ENCODE measurements at regions not wholly inside any gene's neighbourhood (a gene's known extent, or its start where the extent isn't known, plus 50 kb on each side); places are given as distances from the start of the nearest gene placed in this dataset.
"Not testable (repeated sequence)": the region's sequence is repeated elsewhere in the genome, so short reads cannot be mapped to it uniquely, and the experiment has no call there.

GRCh38 chr13:93036380-93036779, 190.2 kb upstream of the GPC6 start:
- H3K36me3 ChIP-seq: no peaks in the 10 kb centered on the region
- intact Hi-C loops (cut with DNase I): no loop called here
- TF ChIP-seq, protein P1, sequence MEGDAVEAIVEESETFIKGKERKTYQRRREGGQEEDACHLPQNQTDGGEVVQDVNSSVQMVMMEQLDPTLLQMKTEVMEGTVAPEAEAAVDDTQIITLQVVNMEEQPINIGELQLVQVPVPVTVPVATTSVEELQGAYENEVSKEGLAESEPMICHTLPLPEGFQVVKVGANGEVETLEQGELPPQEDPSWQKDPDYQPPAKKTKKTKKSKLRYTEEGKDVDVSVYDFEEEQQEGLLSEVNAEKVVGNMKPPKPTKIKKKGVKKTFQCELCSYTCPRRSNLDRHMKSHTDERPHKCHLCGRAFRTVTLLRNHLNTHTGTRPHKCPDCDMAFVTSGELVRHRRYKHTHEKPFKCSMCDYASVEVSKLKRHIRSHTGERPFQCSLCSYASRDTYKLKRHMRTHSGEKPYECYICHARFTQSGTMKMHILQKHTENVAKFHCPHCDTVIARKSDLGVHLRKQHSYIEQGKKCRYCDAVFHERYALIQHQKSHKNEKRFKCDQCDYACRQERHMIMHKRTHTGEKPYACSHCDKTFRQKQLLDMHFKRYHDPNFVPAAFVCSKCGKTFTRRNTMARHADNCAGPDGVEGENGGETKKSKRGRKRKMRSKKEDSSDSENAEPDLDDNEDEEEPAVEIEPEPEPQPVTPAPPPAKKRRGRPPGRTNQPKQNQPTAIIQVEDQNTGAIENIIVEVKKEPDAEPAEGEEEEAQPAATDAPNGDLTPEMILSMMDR (IDR thresholded peaks at IDR 0.05): no peak

DNA sequence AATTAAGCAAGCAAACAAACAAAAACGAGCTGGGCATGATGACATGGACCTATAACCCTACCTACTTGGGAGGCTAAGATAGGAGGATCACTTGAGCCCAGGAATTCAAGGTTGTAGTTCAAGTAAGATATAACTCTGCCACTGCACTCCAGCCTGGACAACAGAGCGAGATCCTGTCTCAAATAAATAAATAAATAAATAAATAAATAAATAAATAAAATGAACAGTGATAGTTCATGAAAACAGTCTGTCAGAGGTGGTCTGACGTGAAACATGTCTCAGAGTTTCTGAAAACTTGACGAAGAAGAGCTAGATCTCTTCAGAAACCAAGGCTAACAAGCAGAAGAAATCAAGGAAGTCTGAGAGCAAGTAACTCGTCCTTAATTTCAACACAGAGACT, 188.8 kb upstream of the GPC6 start:
- Histone ChIP-seq H3K27ac (no peak overlapping the region), H3K4me1 (no peaks in the 10 kb centered on the region), H3K36me3 (no peaks in the 10 kb centered on the region), H3K4me3 (no peak overlapping the region), H3K9me3 (no peaks in the 10 kb centered on the region), H3K9ac (ENCODE audit: low read depth in 2 of 2, low read length in 2 of 2) (no peak overlapping the region), H3K27me3 (no peaks in the 10 kb centered on the region)
- TF ChIP-seq, protein P1 (IDR thresholded peaks at IDR 0.05): no peak
- intact Hi-C loops (cut with DNase I): no loop called here
- DNase-seq: no peak

More at GRCh38 chr13:93036380-93036779, 190.2 kb upstream of the GPC6 start:
- no peak overlapping the region for H3K27ac ChIP-seq
- no peak overlapping the region for H3K9ac ChIP-seq (ENCODE audit: low read depth in 2 of 2, low read length in 2 of 2)
- no peak for DNase-seq
- no peaks in the 10 kb centered on the region for H3K4me1 ChIP-seq
- no peaks in the 10 kb centered on the region for H3K27me3 ChIP-seq
- H3K9me3 ChIP-seq: no peaks in the 10 kb centered on the region
- H3K4me3 ChIP-seq: no peak overlapping the region

DNA sequence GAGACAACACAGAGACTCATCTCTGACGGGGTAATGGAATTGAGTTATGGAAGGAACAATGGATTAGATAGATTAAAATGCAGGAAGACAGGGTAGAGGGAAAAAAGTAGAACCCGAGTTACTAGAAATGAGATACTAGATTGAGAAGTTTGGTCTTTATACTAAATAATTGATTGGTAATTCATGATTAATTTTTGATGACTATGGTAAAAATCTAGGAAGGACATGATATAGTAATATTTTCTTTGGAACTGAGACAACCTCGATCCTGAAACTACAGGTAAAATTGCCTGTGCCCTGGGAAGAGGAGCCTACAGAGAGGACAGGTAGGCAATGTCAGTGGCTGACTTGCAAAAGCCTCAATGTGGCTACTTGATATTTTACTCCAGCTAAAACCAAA, 188.4 kb upstream of the GPC6 start:
- Histone ChIP-seq H3K27me3 (no peaks in the 10 kb centered on the region), H3K36me3 (no peaks in the 10 kb centered on the region), H3K4me1 (no peaks in the 10 kb centered on the region), H3K9ac (ENCODE audit: low read depth in 2 of 2, low read length in 2 of 2) (no peak overlapping the region), H3K27ac (no peak overlapping the region), H3K4me3 (no peak overlapping the region), H3K9me3 (no peaks in the 10 kb centered on the region)
- TF ChIP-seq, protein P1 (IDR thresholded peaks at IDR 0.05): no peak
- intact Hi-C loops (cut with DNase I): no loop called here
- DNase-seq: no peak

DNA sequence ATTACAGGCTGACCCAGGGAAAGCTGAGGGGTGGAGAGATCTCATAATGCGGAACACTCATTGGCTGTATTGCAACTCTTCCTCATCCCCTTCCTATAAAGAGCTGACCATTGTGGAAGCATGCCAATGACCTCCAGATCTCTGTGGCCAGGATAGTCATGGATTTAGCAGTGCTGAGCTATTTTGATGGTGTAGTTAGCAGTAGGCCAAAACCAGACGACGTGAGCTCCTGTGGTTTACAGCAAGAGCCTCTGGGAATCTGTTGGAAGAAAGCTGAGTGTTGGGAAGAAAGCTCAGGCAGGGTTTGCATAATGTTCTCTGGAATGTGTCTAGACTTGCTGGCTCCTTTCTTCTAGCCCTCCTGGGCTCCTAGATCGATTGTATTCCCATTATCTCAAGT, 187.5 kb upstream of the GPC6 start:
- Histone ChIP-seq H3K36me3 (no peaks in the 10 kb centered on the region), H3K9me3 (no peaks in the 10 kb centered on the region), H3K9ac (ENCODE audit: low read depth in 2 of 2, low read length in 2 of 2) (no peak overlapping the region), H3K4me3 (no peak overlapping the region), H3K27me3 (no peaks in the 10 kb centered on the region), H3K4me1 (no peaks in the 10 kb centered on the region), H3K27ac (no peak overlapping the region)
- no peak for DNase-seq
- TF ChIP-seq, protein P1 (IDR thresholded peaks at IDR 0.05): no peak
- intact Hi-C loops (cut with DNase I): no loop called here

GRCh38 chr13:93041566-93041965, 185.0 kb upstream of the GPC6 start:
- H3K9ac ChIP-seq (ENCODE audit: low read depth in 2 of 2, low read length in 2 of 2); H3K4me3 ChIP-seq; H3K36me3 ChIP-seq; intact Hi-C loops (cut with DNase I); H3K27ac ChIP-seq; H3K27me3 ChIP-seq; DNase-seq; H3K9me3 ChIP-seq; H3K4me1 ChIP-seq: not testable (repeated sequence)

- Histone ChIP-seq H3K27me3 (no peaks in the 10 kb centered on the region), H3K4me3 (no peak overlapping the region), H3K9ac (ENCODE audit: low read depth in 2 of 2, low read length in 2 of 2) (no peak overlapping the region), H3K4me1 (no peaks in the 10 kb centered on the region), H3K9me3 (no peaks in the 10 kb centered on the region), H3K36me3 (no peaks in the 10 kb centered on the region), H3K27ac (no peak overlapping the region)
- DNase-seq: no peak
- intact Hi-C loops (cut with DNase I): no loop called here
- TF ChIP-seq, protein P1 (IDR thresholded peaks at IDR 0.05): no peak
Observed at GRCh38 chr13:93045836-93046235, 180.8 kb upstream of the GPC6 start.
